HEK293 (cell line): ENCODE measurements at regions not wholly inside any gene's neighbourhood (a gene's known extent, or its start where the extent isn't known, plus 50 kb on each side); places are given as distances from the start of the nearest gene placed in this dataset.

Experiments used
- SALL2 ChIP-seq: fragments of 450-650 bp; formaldehyde crosslinking; IDR thresholded peaks from 2 replicates; pipeline ENCODE4 v1.5.0; 2017; ENCODE audit warnings: missing biosample characterization, mild to moderate bottlenecking, missing genetic modification characterization, borderline replicate concordance
- SP2 ChIP-seq: fragments of 450-650 bp; formaldehyde crosslinking; IDR thresholded peaks from 2 replicates; pipeline ENCODE4 v1.5.1; 2016; ENCODE audit warnings: missing biosample characterization, missing genetic modification characterization
- YY1 ChIP-seq: fragments of 450-650 bp; formaldehyde crosslinking; IDR thresholded peaks from 2 replicates; pipeline ENCODE4 v1.5.1; 2018; ENCODE audit warnings: missing biosample characterization, missing genetic modification characterization
- ZNF112 ChIP-seq: fragments of 450-650 bp; formaldehyde crosslinking; IDR thresholded peaks from 2 replicates; pipeline ENCODE4 v1.5.0; 2017; ENCODE audit warnings: missing biosample characterization, missing genetic modification characterization
- ZNF132 ChIP-seq: fragments of 450-650 bp; formaldehyde crosslinking; IDR thresholded peaks from 2 replicates; pipeline ENCODE4 v1.5.1; 2017; ENCODE audit warnings: missing biosample characterization, missing genetic modification characterization, borderline replicate concordance
- ZNF157 ChIP-seq: fragments of 450-650 bp; formaldehyde crosslinking; IDR thresholded peaks from 2 replicates; pipeline ENCODE4 v1.5.1; 2016; ENCODE audit warnings: missing biosample characterization, missing genetic modification characterization
- ZNF266 ChIP-seq: fragments of 450-650 bp; formaldehyde crosslinking; IDR thresholded peaks from 2 replicates; pipeline ENCODE4 v1.5.1; 2016; ENCODE audit warnings: missing biosample characterization, missing genetic modification characterization, low read depth
- ZNF426 ChIP-seq: fragments of 450-650 bp; formaldehyde crosslinking; IDR thresholded peaks from 2 replicates; pipeline ENCODE4 v1.5.1; 2017; ENCODE audit warnings: missing biosample characterization, missing genetic modification characterization, mild to moderate bottlenecking, inconsistent platforms, moderate library complexity
- ZNF623 ChIP-seq: fragments of 450-650 bp; formaldehyde crosslinking; IDR thresholded peaks from 2 replicates; pipeline ENCODE4 v1.5.1; 2016; ENCODE audit warnings: missing biosample characterization, missing genetic modification characterization
- TF ChIP-seq, protein P1 (sequence below): fragments of 450-650 bp; formaldehyde crosslinking; IDR thresholded peaks from 2 replicates; pipeline ENCODE4 v1.5.1; 2016; ENCODE audit warnings: missing biosample characterization, missing genetic modification characterization, borderline replicate concordance
- TF ChIP-seq, protein P2 (sequence below): fragments of 450-650 bp; formaldehyde crosslinking; IDR thresholded peaks from 2 replicates; pipeline ENCODE4 v1.5.1; 2016; ENCODE audit warnings: missing biosample characterization, missing genetic modification characterization
- TF ChIP-seq, protein P3 (sequence below): fragments of 450-650 bp; formaldehyde crosslinking; IDR thresholded peaks from 2 replicates; pipeline ENCODE4 v1.5.1; 2016; ENCODE audit warnings: missing biosample characterization, missing genetic modification characterization
- TF ChIP-seq, protein P4 (sequence below): fragments of 450-650 bp; formaldehyde crosslinking; IDR thresholded peaks from 2 replicates; pipeline ENCODE4 v1.5.1; 2016; ENCODE audit warnings: missing biosample characterization, missing genetic modification characterization
- TF ChIP-seq, protein P5 (sequence below): fragments of 450-650 bp; formaldehyde crosslinking; IDR thresholded peaks from 2 replicates; pipeline ENCODE4 v1.5.1; 2016; ENCODE audit warnings: missing biosample characterization, missing genetic modification characterization

DNA sequence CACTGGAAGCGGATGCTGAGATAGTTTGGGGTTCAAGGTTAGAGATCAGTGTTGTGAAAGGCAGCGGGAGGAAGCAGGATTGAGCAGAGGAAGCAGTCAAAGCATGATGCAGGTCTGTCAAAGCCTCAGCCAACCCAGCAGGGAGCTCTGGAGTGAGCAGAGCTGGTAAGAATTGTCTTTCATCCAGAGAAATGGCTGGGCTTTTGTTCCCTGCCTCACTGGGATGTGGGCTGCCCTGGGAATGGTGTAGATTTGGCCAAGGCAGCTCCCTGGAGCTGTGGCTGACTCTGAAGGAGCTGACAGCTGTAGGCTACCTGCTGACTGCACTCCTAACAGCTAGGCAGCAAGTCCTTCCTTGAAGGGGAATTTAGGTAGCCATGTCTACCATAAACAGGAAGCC is 61.9 kb upstream of the STXBP5L start:
- no peak for TF ChIP-seq SP2 (tag by site-specific recombination)
- TF ChIP-seq, protein P1, sequence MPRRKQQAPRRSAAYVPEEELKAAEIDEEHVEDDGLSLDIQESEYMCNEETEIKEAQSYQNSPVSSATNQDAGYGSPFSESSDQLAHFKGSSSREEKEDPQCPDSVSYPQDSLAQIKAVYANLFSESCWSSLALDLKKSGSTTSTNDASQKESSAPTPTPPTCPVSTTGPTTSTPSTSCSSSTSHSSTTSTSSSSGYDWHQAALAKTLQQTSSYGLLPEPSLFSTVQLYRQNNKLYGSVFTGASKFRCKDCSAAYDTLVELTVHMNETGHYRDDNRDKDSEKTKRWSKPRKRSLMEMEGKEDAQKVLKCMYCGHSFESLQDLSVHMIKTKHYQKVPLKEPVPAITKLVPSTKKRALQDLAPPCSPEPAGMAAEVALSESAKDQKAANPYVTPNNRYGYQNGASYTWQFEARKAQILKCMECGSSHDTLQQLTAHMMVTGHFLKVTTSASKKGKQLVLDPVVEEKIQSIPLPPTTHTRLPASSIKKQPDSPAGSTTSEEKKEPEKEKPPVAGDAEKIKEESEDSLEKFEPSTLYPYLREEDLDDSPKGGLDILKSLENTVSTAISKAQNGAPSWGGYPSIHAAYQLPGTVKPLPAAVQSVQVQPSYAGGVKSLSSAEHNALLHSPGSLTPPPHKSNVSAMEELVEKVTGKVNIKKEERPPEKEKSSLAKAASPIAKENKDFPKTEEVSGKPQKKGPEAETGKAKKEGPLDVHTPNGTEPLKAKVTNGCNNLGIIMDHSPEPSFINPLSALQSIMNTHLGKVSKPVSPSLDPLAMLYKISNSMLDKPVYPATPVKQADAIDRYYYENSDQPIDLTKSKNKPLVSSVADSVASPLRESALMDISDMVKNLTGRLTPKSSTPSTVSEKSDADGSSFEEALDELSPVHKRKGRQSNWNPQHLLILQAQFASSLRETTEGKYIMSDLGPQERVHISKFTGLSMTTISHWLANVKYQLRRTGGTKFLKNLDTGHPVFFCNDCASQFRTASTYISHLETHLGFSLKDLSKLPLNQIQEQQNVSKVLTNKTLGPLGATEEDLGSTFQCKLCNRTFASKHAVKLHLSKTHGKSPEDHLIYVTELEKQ (tag by site-specific recombination), result no peak
- TF ChIP-seq, protein P2, sequence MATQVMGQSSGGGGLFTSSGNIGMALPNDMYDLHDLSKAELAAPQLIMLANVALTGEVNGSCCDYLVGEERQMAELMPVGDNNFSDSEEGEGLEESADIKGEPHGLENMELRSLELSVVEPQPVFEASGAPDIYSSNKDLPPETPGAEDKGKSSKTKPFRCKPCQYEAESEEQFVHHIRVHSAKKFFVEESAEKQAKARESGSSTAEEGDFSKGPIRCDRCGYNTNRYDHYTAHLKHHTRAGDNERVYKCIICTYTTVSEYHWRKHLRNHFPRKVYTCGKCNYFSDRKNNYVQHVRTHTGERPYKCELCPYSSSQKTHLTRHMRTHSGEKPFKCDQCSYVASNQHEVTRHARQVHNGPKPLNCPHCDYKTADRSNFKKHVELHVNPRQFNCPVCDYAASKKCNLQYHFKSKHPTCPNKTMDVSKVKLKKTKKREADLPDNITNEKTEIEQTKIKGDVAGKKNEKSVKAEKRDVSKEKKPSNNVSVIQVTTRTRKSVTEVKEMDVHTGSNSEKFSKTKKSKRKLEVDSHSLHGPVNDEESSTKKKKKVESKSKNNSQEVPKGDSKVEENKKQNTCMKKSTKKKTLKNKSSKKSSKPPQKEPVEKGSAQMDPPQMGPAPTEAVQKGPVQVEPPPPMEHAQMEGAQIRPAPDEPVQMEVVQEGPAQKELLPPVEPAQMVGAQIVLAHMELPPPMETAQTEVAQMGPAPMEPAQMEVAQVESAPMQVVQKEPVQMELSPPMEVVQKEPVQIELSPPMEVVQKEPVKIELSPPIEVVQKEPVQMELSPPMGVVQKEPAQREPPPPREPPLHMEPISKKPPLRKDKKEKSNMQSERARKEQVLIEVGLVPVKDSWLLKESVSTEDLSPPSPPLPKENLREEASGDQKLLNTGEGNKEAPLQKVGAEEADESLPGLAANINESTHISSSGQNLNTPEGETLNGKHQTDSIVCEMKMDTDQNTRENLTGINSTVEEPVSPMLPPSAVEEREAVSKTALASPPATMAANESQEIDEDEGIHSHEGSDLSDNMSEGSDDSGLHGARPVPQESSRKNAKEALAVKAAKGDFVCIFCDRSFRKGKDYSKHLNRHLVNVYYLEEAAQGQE (tag by site-specific recombination), result no peak
- TF ChIP-seq ZNF132, result no peak
- TF ChIP-seq ZNF266, result no peak
- TF ChIP-seq, protein P3, sequence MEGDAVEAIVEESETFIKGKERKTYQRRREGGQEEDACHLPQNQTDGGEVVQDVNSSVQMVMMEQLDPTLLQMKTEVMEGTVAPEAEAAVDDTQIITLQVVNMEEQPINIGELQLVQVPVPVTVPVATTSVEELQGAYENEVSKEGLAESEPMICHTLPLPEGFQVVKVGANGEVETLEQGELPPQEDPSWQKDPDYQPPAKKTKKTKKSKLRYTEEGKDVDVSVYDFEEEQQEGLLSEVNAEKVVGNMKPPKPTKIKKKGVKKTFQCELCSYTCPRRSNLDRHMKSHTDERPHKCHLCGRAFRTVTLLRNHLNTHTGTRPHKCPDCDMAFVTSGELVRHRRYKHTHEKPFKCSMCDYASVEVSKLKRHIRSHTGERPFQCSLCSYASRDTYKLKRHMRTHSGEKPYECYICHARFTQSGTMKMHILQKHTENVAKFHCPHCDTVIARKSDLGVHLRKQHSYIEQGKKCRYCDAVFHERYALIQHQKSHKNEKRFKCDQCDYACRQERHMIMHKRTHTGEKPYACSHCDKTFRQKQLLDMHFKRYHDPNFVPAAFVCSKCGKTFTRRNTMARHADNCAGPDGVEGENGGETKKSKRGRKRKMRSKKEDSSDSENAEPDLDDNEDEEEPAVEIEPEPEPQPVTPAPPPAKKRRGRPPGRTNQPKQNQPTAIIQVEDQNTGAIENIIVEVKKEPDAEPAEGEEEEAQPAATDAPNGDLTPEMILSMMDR (tag by site-specific recombination), result no peak
- TF ChIP-seq ZNF426, result no peak
- no peak for TF ChIP-seq ZNF112 (tag by site-specific recombination)
- TF ChIP-seq ZNF157 (tag by site-specific recombination), result no peak
- TF ChIP-seq YY1 (tag by site-specific recombination), result no peak
- TF ChIP-seq, protein P4, sequence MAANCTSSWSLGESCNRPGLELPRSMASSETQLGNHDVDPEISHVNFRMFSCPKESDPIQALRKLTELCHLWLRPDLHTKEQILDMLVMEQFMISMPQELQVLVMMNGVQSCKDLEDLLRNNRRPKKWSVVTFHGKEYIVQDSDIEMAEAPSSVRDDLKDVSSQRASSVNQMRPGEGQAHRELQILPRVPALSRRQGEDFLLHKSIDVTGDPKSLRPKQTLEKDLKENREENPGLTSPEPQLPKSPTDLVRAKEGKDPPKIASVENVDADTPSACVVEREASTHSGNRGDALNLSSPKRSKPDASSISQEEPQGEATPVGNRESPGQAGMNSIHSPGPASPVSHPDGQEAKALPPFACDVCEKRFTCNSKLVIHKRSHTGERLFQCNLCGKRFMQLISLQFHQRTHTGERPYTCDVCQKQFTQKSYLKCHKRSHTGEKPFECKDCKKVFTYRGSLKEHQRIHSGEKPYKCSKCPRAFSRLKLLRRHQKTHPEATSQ (tag by site-specific recombination), result no peak
- no peak for TF ChIP-seq ZNF623 (tag by site-specific recombination)
- TF ChIP-seq, protein P5, sequence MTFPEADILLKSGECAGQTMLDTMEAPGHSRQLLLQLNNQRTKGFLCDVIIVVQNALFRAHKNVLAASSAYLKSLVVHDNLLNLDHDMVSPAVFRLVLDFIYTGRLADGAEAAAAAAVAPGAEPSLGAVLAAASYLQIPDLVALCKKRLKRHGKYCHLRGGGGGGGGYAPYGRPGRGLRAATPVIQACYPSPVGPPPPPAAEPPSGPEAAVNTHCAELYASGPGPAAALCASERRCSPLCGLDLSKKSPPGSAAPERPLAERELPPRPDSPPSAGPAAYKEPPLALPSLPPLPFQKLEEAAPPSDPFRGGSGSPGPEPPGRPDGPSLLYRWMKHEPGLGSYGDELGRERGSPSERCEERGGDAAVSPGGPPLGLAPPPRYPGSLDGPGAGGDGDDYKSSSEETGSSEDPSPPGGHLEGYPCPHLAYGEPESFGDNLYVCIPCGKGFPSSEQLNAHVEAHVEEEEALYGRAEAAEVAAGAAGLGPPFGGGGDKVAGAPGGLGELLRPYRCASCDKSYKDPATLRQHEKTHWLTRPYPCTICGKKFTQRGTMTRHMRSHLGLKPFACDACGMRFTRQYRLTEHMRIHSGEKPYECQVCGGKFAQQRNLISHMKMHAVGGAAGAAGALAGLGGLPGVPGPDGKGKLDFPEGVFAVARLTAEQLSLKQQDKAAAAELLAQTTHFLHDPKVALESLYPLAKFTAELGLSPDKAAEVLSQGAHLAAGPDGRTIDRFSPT, result no peak
- TF ChIP-seq SALL2, result no peak
